K562 (cell line): ENCODE measurements at regions not wholly inside any gene's neighbourhood (a gene's known extent, or its start where the extent isn't known, plus 50 kb on each side); places are given as distances from the start of the nearest gene placed in this dataset.

Source experiments
- BRD9 ChIP-seq: fragments of 450-650 bp; IDR thresholded peaks from 2 replicates; pipeline ENCODE4 v1.6.1; 2018; ENCODE audit warnings: low read depth; ENCODE audit not compliant: partially characterized antibody
- CHD2 ChIP-seq: IDR thresholded peaks from 2 replicates; pipeline ENCODE4 v1.6.1; 2011; ENCODE audit warnings: low read depth, low read length
- EP300 ChIP-seq: IDR thresholded peaks from 2 replicates; pipeline ENCODE4 v1.6.1; 2012; ENCODE audit warnings: low read length, improper control_type of control experiment
- GATAD2B ChIP-seq: fragments of 450-650 bp; IDR thresholded peaks from 2 replicates; pipeline ENCODE4 v1.6.1; 2017; ENCODE audit warnings: mild to moderate bottlenecking, borderline replicate concordance
- GTF2E2 ChIP-seq: fragments of 200-800 bp; sonication (Bioruptor generic); IDR thresholded peaks from 2 replicates; pipeline ENCODE4 v1.6.1; 2016; ENCODE audit warnings: missing genetic modification characterization, missing compliant biosample characterization
- POLR2A ChIP-seq: fragments of 450-650 bp; conservative IDR thresholded peaks from 2 replicates; pipeline ENCODE4 v1.6.1; 2016
- RERE ChIP-seq: sonication (generic); formaldehyde crosslinking; IDR thresholded peaks from 2 replicates; pipeline ENCODE4 v1.8.0; 2023; ENCODE audit warnings: missing genetic modification reagents, mild to moderate bottlenecking, borderline replicate concordance
- SIN3A ChIP-seq, 2 experiments: fragments of 150-350 bp in 1 of 2; IDR thresholded peaks; 2 replicates each; pipeline ENCODE4 v1.6.1; 2011 to 2016; ENCODE audit warnings: borderline replicate concordance in 2 of 2, low read depth in 2 of 2, low read length in 2 of 2, mild to moderate bottlenecking in 2 of 2, moderate library complexity in 2 of 2; ENCODE audit not compliant: control insufficient read depth in 1 of 2
- ZBTB43 ChIP-seq: sonication (generic); formaldehyde crosslinking; IDR thresholded peaks from 2 replicates; pipeline ENCODE4 v1.8.0; 2023; ENCODE audit warnings: mild to moderate bottlenecking, missing genetic modification reagents

GRCh38 chr2:124967325-124967724 is 942.2 kb downstream of the CNTNAP5 start:
- no peak for TF ChIP-seq ZBTB43 (CRISPR knock-in tag)
- TF ChIP-seq GATAD2B = no peak
- no peak for TF ChIP-seq RERE (CRISPR knock-in tag)
- TF ChIP-seq SIN3A (IDR thresholded peaks at IDR 0.05; ENCODE audit: borderline replicate concordance in 2 of 2, control insufficient read depth in 1 of 2, low read depth in 2 of 2, low read length in 2 of 2) = no peak
- TF ChIP-seq GTF2E2 (tag) = no peak
- TF ChIP-seq BRD9 = no peak
- TF ChIP-seq EP300 = no peak
- TF ChIP-seq POLR2A = no peak
- TF ChIP-seq CHD2 = no peak
